Neutrophil (primary cell): ENCODE measurements at regions not wholly inside any gene's neighbourhood (a gene's known extent, or its start where the extent isn't known, plus 50 kb on each side); places are given as distances from the start of the nearest gene placed in this dataset.

Experiments
- H3K27ac ChIP-seq: fragments of 200-600 bp; sonication (generic); 2 replicates; pipeline ENCODE4 v1.5.1; 2016; ENCODE audit warnings: mild to moderate bottlenecking, moderate library complexity
- H3K27me3 ChIP-seq: fragments of 200-600 bp; sonication (generic); 2 replicates; pipeline ENCODE4 v1.6.0; 2016; ENCODE audit warnings: mild to moderate bottlenecking
- H3K36me3 ChIP-seq: fragments of 200-600 bp; sonication (generic); 2 replicates; pipeline ENCODE4 v1.5.1; 2017
- H3K4me1 ChIP-seq, 2 experiments: fragments of 200-600 bp in 1 of 2; sonication (generic) in 1 of 2; 1 replicate in 1 of 2; 2 replicates in 1 of 2; pipeline versions ENCODE4 v1.5.1 to v1.6.1; 2013 to 2016; ENCODE audit warnings: low read depth in 1 of 2, low read length in 1 of 2, mild to moderate bottlenecking in 1 of 2, moderate library complexity in 1 of 2; ENCODE audit not compliant: control insufficient read depth in 1 of 2, insufficient read depth in 1 of 2
- H3K4me3 ChIP-seq, 2 experiments: fragments of 200-600 bp in 1 of 2; sonication (generic) in 1 of 2; 1 replicate in 1 of 2; 2 replicates in 1 of 2; pipeline ENCODE4 v1.5.1; 2013 to 2016; ENCODE audit warnings: low read depth in 1 of 2, low read length in 1 of 2, mild to moderate bottlenecking in 1 of 2, moderate library complexity in 1 of 2
- H3K9me3 ChIP-seq: fragments of 200-600 bp; sonication (generic); 2 replicates; pipeline ENCODE4 v1.5.1; 2016
- TF ChIP-seq, protein P1 (sequence below): fragments of 200-600 bp; sonication (generic); IDR thresholded peaks from 2 replicates; pipeline ENCODE4 v1.5.1; 2016; ENCODE audit warnings: antibody characterized with exemption

DNA sequence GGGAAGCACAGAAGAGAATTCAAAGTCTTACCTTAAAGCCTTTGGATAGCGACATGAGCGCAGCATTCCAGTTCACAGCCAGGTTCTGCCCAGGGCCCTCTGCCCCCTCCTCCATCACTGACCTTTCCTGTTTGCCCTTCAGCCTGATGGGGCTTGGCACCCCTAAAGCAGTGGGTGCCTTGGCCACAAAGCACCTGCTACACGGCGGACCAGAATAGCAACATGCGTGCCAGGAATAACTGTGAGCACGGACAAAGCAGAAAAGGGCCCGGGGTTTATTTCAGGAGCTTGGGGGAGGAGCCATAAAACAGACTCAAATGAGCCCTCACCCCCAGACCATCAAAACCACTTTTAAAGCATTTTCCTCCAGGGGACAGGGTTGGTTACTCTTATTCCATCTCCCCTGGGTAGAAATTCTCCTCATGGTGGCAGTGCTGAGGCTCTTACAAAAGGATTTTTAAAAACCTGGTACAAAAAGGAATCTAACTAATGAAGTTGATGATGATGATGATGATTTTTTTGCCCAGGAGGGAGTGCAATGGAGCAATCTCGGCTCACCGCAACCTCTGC is 135.4 kb downstream of the KLF13 start:
- Histone ChIP-seq H3K9me3 (no peaks in the 10 kb centered on the region), H3K27ac (no peak overlapping the region), H3K27me3 (peaks cover 35% of the 10 kb centered on the region), H3K4me1 (no peaks in the 10 kb centered on the region), H3K4me3 (no peak overlapping the region), H3K36me3 (no peaks in the 10 kb centered on the region)
- TF ChIP-seq, protein P1, sequence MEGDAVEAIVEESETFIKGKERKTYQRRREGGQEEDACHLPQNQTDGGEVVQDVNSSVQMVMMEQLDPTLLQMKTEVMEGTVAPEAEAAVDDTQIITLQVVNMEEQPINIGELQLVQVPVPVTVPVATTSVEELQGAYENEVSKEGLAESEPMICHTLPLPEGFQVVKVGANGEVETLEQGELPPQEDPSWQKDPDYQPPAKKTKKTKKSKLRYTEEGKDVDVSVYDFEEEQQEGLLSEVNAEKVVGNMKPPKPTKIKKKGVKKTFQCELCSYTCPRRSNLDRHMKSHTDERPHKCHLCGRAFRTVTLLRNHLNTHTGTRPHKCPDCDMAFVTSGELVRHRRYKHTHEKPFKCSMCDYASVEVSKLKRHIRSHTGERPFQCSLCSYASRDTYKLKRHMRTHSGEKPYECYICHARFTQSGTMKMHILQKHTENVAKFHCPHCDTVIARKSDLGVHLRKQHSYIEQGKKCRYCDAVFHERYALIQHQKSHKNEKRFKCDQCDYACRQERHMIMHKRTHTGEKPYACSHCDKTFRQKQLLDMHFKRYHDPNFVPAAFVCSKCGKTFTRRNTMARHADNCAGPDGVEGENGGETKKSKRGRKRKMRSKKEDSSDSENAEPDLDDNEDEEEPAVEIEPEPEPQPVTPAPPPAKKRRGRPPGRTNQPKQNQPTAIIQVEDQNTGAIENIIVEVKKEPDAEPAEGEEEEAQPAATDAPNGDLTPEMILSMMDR: no peak

DNA sequence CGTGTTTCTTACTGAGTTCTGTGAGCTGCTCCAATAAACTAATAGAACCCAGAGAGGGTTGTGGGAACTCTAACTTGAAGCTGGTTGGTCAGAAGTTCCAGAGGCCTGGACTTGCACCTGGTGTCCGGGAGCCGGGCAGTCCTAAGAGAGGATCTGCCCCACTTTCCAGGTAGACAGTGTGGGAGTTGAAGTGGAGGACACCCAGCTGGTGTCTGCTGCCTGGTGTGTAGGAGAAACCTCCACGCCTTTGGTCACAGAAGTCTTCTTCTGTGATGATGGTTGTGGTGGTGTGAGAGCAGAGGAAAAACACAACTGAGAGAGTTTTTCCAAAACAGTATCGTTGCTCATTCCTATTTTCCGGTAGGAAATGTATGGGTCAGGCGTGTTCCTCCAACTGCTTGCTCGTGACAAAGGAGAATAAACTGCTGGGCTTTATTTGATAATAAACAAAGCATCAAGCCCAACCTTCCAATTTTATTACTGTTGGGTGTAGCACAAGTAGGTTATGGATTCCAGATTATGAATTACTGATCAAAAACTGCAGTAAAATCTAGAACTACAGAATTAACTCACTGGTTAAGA is 137.0 kb downstream of the KLF13 start:
- TF ChIP-seq, protein P1: no peak
- H3K4me1 ChIP-seq: no peaks in the 10 kb centered on the region
- no peak overlapping the region for H3K27ac ChIP-seq
- no peak overlapping the region for H3K4me3 ChIP-seq
- H3K36me3 ChIP-seq: no peaks in the 10 kb centered on the region
- no peaks in the 10 kb centered on the region for H3K9me3 ChIP-seq
- H3K27me3 ChIP-seq: peaks cover 31% of the 10 kb centered on the region

- no peak overlapping the region for H3K27ac ChIP-seq
- H3K36me3 ChIP-seq: no peaks in the 10 kb centered on the region
- no peaks in the 10 kb centered on the region for H3K9me3 ChIP-seq
- H3K4me3 ChIP-seq: no peak overlapping the region
- no peaks in the 10 kb centered on the region for H3K4me1 ChIP-seq
- peaks cover 31% of the 10 kb centered on the region for H3K27me3 ChIP-seq
- TF ChIP-seq, protein P1: no peak
These were observed 137.8 kb downstream of the KLF13 start for GRCh38 chr15:31464216-31465082.

DNA sequence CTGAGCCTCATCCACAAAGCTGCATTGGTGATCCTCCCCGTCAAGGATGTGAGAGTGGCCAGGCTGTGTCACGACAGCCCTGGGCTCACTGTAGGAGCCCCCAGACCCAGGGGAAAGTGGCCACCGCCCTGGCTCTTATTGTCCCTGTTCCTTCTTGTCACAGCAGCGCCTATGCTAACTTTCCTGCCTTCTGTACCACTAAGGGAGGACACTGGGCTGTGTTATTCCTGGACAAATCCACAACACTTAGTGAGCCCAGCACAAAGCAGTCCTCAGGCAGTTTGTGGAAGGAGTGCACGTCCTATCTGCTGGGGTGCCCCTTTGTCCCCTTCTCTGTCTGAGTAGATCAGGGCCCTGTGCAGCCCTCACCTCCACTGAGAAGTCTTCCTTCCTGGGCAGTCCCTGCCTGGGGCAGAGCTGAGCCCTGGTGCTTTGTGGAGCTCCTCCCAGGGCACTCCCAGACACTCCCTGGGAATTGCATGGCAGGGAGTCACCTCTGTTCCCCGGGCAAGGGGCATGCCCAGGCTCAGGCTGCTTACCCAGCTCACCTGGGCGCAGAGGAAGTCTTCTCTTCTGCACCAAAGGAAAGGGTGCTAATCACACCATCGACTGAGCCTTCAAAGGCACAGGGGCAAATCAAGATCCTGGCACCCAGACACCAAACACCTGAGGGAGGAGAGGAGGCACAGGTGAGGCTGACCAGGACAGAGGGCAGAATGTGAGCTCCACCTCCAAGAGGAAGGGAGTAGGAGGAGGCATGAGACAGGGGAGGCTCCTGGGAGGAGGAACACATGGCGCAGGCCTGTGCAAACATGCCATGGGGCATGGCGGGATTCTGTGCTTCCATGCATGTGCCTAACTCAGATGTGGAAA is 138.7 kb downstream of the KLF13 start:
- H3K27ac ChIP-seq: no peak overlapping the region
- TF ChIP-seq, protein P1: no peak
- no peaks in the 10 kb centered on the region for H3K36me3 ChIP-seq
- H3K27me3 ChIP-seq: peaks cover 31% of the 10 kb centered on the region
- H3K9me3 ChIP-seq: no peaks in the 10 kb centered on the region
- H3K4me3 ChIP-seq: no peak overlapping the region
- no peaks in the 10 kb centered on the region for H3K4me1 ChIP-seq

DNA sequence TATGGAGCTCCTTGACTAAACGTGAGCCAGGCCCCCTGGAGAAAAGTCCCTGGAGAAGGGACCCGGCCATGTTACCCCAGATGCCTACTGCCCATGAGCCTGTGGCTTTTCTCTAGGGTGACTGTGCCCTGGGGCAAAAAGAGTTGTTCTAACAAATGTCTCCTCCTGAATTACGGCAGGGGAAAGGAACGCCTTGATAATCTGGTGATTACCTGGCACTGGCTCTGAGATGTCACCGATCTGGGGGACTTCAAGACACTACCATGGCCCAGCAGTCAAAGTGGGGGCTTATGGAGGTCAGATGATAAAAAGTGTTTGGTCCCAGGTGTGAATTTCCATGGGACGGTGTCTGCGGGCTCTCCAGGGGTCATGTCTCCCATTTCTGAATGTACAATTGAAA is 140.7 kb downstream of the KLF13 start:
- TF ChIP-seq, protein P1: no peak
- Histone ChIP-seq H3K9me3 (no peaks in the 10 kb centered on the region), H3K4me3 (no peak overlapping the region), H3K4me1 (no peaks in the 10 kb centered on the region), H3K27ac (no peak overlapping the region), H3K36me3 (no peaks in the 10 kb centered on the region), H3K27me3 (peaks cover 40% of the 10 kb centered on the region)
